Stimulated activated CD4-positive, alpha-beta T cell treated with anti-CD3 and anti-CD28 coated beads, Interleukin-1b, Interleukin-23, amount 100 ng/mL, for 1 hour (primary cell): ENCODE measurements at regions not wholly inside any gene's neighbourhood (a gene's known extent, or its start where the extent isn't known, plus 50 kb on each side); places are given as distances from the start of the nearest gene placed in this dataset.

ENCODE experiments used
- DNase-seq, 2 donors: peaks; one replicate each; pipeline ENCODE4 v3.0.0-alpha.2; 2020; ENCODE audit warnings: low read depth in 2 of 2

- DNase-seq = no peak
Observed at GRCh38 chr16:55221836-55222235, 102.2 kb upstream of the IRX6 start.

- DNase-seq = no peak
Observed at GRCh38 chr16:55222486-55222885, 101.5 kb upstream of the IRX6 start.

- DNase-seq = no peak
Observed at GRCh38 chr16:55225972-55226542, 97.9 kb upstream of the IRX6 start.

- DNase-seq = no peak
Observed at GRCh38 chr16:55232822-55233221, 91.2 kb upstream of the IRX6 start.

GRCh38 chr16:55233464-55233863 is 90.5 kb upstream of the IRX6 start:
- no peak for DNase-seq

- no peak for DNase-seq
Observed at GRCh38 chr16:55236655-55237054, 87.3 kb upstream of the IRX6 start.

- no peak for DNase-seq
Observed at GRCh38 chr16:55239723-55240122, 84.3 kb upstream of the IRX6 start.

GRCh38 chr16:55240888-55241287 is 83.1 kb upstream of the IRX6 start:
- no peak for DNase-seq

- DNase-seq = no peak
Observed at GRCh38 chr16:55242667-55243066, 81.3 kb upstream of the IRX6 start.

GRCh38 chr16:55248058-55248457 is 75.9 kb upstream of the IRX6 start:
- DNase-seq = no peak

- no peak for DNase-seq
Observed at GRCh38 chr16:55248494-55248893, 75.5 kb upstream of the IRX6 start.

GRCh38 chr16:55249361-55249760 is 74.6 kb upstream of the IRX6 start:
- DNase-seq = no peak

- DNase-seq = no peak
Observed at GRCh38 chr16:55249936-55250335, 74.1 kb upstream of the IRX6 start.

GRCh38 chr16:55250701-55251100 is 73.3 kb upstream of the IRX6 start:
- no peak for DNase-seq

- no peak for DNase-seq
Observed at GRCh38 chr16:55251151-55251550, 72.9 kb upstream of the IRX6 start.

- DNase-seq = no peak
Observed at GRCh38 chr16:55252577-55252976, 71.4 kb upstream of the IRX6 start.

GRCh38 chr16:55253987-55254386 is 70.0 kb upstream of the IRX6 start:
- DNase-seq = no peak

GRCh38 chr16:55255733-55256282 is 68.2 kb upstream of the IRX6 start:
- no peak for DNase-seq

GRCh38 chr16:55256412-55257016 is 67.5 kb upstream of the IRX6 start:
- no peak for DNase-seq

- DNase-seq = peak in 1 of 2 donors; percentile 7
Observed at GRCh38 chr16:55257966-55258613, 65.9 kb upstream of the IRX6 start.

GRCh38 chr16:55261301-55261700 is 62.7 kb upstream of the IRX6 start:
- no peak for DNase-seq

- DNase-seq = no peak
Observed at GRCh38 chr16:55263271-55264250, 60.4 kb upstream of the IRX6 start.
